GM19372 (cell line): ENCODE measurements at regions not wholly inside any gene's neighbourhood (a gene's known extent, or its start where the extent isn't known, plus 50 kb on each side); places are given as distances from the start of the nearest gene placed in this dataset.

ENCODE experiments used
- ATAC-seq: cut with Tn5 transposase; IDR thresholded peaks from one replicate; pipeline ENCODE4 v1.9.1; 2021; ENCODE audit warnings: mild to moderate bottlenecking, low read depth, moderate library complexity; ENCODE audit not compliant: unreplicated experiment

GRCh38 chr3:105923140-105923539 is 54.3 kb upstream of the CBLB start:
- no peak for ATAC-seq

GRCh38 chr3:105927741-105928140 is 58.9 kb upstream of the CBLB start:
- ATAC-seq, result no peak

GRCh38 chr3:105930733-105931132 is 61.9 kb upstream of the CBLB start:
- ATAC-seq, result no peak

GRCh38 chr3:105931500-105931899 is 62.7 kb upstream of the CBLB start:
- no peak for ATAC-seq

- ATAC-seq, result no peak
These were observed 65.1 kb upstream of the CBLB start for GRCh38 chr3:105933871-105934270.

GRCh38 chr3:105938101-105938500 is 69.3 kb upstream of the CBLB start:
- ATAC-seq, result no peak

- ATAC-seq, result no peak
These were observed 70.0 kb upstream of the CBLB start for GRCh38 chr3:105938806-105939205.

GRCh38 chr3:105944276-105944675 is 75.5 kb upstream of the CBLB start:
- no peak for ATAC-seq

- no peak for ATAC-seq
These were observed 75.9 kb upstream of the CBLB start for GRCh38 chr3:105944721-105945120.

GRCh38 chr3:105948101-105948500 is 79.3 kb upstream of the CBLB start:
- no peak for ATAC-seq

GRCh38 chr3:105950881-105951600 is 82.2 kb upstream of the CBLB start:
- no peak for ATAC-seq

GRCh38 chr3:105953831-105954230 is 85.0 kb upstream of the CBLB start:
- ATAC-seq, result no peak

GRCh38 chr3:105956306-105956705 is 87.5 kb upstream of the CBLB start:
- no peak for ATAC-seq

- no peak for ATAC-seq
These were observed 88.9 kb upstream of the CBLB start for GRCh38 chr3:105957722-105958121.

GRCh38 chr3:105958237-105959000 is 89.6 kb upstream of the CBLB start:
- no peak for ATAC-seq

GRCh38 chr3:105959851-105960250 is 91.0 kb upstream of the CBLB start:
- no peak for ATAC-seq

- ATAC-seq, result no peak
These were observed 91.6 kb upstream of the CBLB start for GRCh38 chr3:105960381-105960780.

GRCh38 chr3:105963161-105963560 is 94.3 kb upstream of the CBLB start:
- ATAC-seq, result no peak

GRCh38 chr3:105965384-105965783 is 96.6 kb upstream of the CBLB start:
- no peak for ATAC-seq

GRCh38 chr3:105967117-105967516 is 98.3 kb upstream of the CBLB start:
- no peak for ATAC-seq

GRCh38 chr3:105970283-105970682 is 101.5 kb upstream of the CBLB start:
- no peak for ATAC-seq

- no peak for ATAC-seq
These were observed 103.3 kb upstream of the CBLB start for GRCh38 chr3:105972069-105972468.
